Erythroblast (primary cell): ENCODE measurements at regions not wholly inside any gene's neighbourhood (a gene's known extent, or its start where the extent isn't known, plus 50 kb on each side); places are given as distances from the start of the nearest gene placed in this dataset.

Experiments
- GATA1 ChIP-seq: IDR thresholded peaks from 2 replicates; pipeline ENCODE4 v1.6.1; 2011; ENCODE audit warnings: low read depth, mild to moderate bottlenecking, control low read depth, low read length, moderate library complexity
- POLR2A ChIP-seq: IDR thresholded peaks from 2 replicates; pipeline ENCODE4 v1.6.1; 2011; ENCODE audit warnings: mild to moderate bottlenecking, low read length

DNA sequence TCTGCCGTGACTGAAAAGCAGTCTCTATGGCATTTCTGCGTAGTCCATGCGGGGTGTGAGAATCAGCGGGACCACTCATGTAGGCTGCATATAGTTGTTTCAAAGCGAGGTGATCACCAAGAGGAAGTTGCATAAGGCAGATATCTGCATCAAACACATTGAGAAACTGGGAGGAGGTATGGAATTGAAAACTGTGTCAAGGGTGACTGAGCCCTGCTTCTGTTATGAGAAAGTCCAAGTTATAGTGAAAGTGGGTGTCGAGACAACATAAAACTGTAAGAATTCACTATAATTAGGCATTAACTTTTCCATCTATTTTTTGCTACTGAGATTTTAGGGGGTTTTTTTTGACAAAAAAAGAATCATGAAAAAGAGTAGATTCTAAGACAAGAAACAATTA is 109.3 kb downstream of the ZIC1 start:
- TF ChIP-seq POLR2A, result no peak
- TF ChIP-seq GATA1, result no peak
